ENCODE measurements at regions not wholly inside any gene's neighbourhood (a gene's known extent, or its start where the extent isn't known, plus 50 kb on each side); places are given as distances from the start of the nearest gene placed in this dataset.

- H4K20me1 ChIP-seq (replicated peaks; ENCODE audit: control insufficient read depth, extremely low read depth, insufficient read depth, low read length), result no peaks in the 10 kb centered on the region
- H3K27me3 ChIP-seq (ENCODE audit: control insufficient read depth in 2 of 2, insufficient read depth in 2 of 2, low read length in 2 of 2), result no peaks in the 10 kb centered on the region
- FAIRE-seq (no peak), DNase-seq (ENCODE audit: low read depth, low spot score) (no peak)
- H3K9me1 ChIP-seq (replicated peaks; ENCODE audit: control insufficient read depth, extremely low read depth, insufficient read depth, low read length), result no peaks in the 10 kb centered on the region
- H2AFZ ChIP-seq (ENCODE audit: low read depth, low read length), result no peak overlapping the region
- H3K79me2 ChIP-seq (ENCODE audit: control insufficient read depth, insufficient read depth, low read length), result no peaks in the 10 kb centered on the region
- H3K4me2 ChIP-seq (ENCODE audit: insufficient read depth, low read length), result no peak overlapping the region
- intact Hi-C loops (cut with micrococcal nuclease), result no loop called here
- ChIA-PET POLR2A (no interaction called here), CTCF (interaction anchor here (0.9 to 1.0 kb wide), 2 partner anchors 259 to 342 kb away, joined by 5 to 6 read pairs; no protein-coding TSS in a partner anchor)
- TF ChIP-seq EZH2 (IDR thresholded peaks at IDR 0.05; ENCODE audit: borderline replicate concordance, low read depth, low read length, severe bottlenecking) (no peak), GATA2 (IDR thresholded peaks at IDR 0.05; ENCODE audit: insufficient read depth, insufficient read length, low read depth, low read length) (no peak), MYC (IDR thresholded peaks at IDR 0.05; ENCODE audit: low read depth, low read length) (no peak), CTCF (IDR thresholded peaks at IDR 0.05; ENCODE audit: extremely low read depth in 1 of 2, insufficient read depth in 1 of 2, low read depth in 1 of 2, low read length in 2 of 2) (no peak), FOS (IDR thresholded peaks at IDR 0.05; ENCODE audit: borderline replicate concordance, insufficient read depth, low read length) (no peak), POLR2AphosphoS5 (IDR thresholded peaks at IDR 0.05; ENCODE audit: insufficient read depth, low read depth, low read length) (no peak), POLR2A (IDR thresholded peaks at IDR 0.05; ENCODE audit: low read depth, low read length) (no peak), JUN (IDR thresholded peaks at IDR 0.05; ENCODE audit: borderline replicate concordance, insufficient read depth, insufficient read length, low read depth) (no peak)
- TF ChIP-seq, protein P1, sequence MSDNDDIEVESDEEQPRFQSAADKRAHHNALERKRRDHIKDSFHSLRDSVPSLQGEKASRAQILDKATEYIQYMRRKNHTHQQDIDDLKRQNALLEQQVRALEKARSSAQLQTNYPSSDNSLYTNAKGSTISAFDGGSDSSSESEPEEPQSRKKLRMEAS (IDR thresholded peaks at IDR 0.05; ENCODE audit: insufficient read depth, insufficient read length), result no peak
- no peak overlapping the region for H3K4me3 ChIP-seq (replicated peaks in 1 of 3; ENCODE audit: insufficient read depth in 1 of 3, low read depth in 1 of 3, low read length in 3 of 3)
- dilution Hi-C loops (cut with MboI; ENCODE audit: extremely low pct_ligation_motif_present, low sequenced_read_pairs), result no loop called here
- H3K9me3 ChIP-seq (replicated peaks; ENCODE audit: control insufficient read depth, insufficient read depth, low read length), result no peaks in the 10 kb centered on the region
- no peaks in the 10 kb centered on the region for H3K4me1 ChIP-seq (ENCODE audit: control insufficient read depth, extremely low read depth, insufficient read depth, low read length)
- no peaks in the 10 kb centered on the region for H3K36me3 ChIP-seq (ENCODE audit: control insufficient read depth in 2 of 2, extremely low read depth in 1 of 2, insufficient read depth in 2 of 2, low read length in 2 of 2)
- H3K9ac ChIP-seq (replicated peaks; ENCODE audit: extremely low read depth, insufficient read depth, low read length), result no peak overlapping the region
- H3K27ac ChIP-seq (ENCODE audit: insufficient read depth, low read depth, low read length), result no peak overlapping the region
- BruUV-seq (replicated peaks), result no TSS peak
Observed at GRCh38 chr4:22130741-22131140, 182.2 kb upstream of the KCNIP4 start.

Data from endothelial cell of umbilical vein (primary cell).